ENCODE measurements at regions not wholly inside any gene's neighbourhood (a gene's known extent, or its start where the extent isn't known, plus 50 kb on each side); places are given as distances from the start of the nearest gene placed in this dataset.

DNA sequence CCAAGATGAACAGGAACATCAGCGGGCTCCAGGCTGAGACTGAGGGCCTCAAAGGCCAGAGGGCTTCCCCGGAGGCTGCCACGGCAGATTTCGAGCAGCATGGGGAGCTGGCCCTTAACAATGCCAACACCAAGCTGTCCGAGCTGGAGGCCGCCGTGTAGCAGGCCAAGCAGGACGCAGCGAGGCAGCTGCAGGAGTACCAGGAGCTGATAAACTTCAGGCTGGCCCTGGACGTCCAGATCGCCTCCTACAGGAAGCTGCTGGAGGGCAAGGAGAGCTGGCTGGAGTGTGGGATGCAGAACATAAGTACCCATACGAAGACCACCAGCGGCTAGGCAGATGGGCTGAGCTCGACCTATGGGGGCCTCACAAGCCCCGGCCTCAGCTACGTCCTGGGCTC is 823.4 kb upstream of the NEGR1 start:
- no peak for TF ChIP-seq EP300 (conservative IDR thresholded peaks at IDR 0.05; ENCODE audit: poor library complexity, severe bottlenecking)
- no peak for TF ChIP-seq CTCF (IDR thresholded peaks at IDR 0.05; ENCODE audit: poor library complexity, severe bottlenecking)
- TF ChIP-seq POLR2AphosphoS5 (IDR thresholded peaks at IDR 0.05), result no peak
